ENCODE measurements at regions not wholly inside any gene's neighbourhood (a gene's known extent, or its start where the extent isn't known, plus 50 kb on each side); places are given as distances from the start of the nearest gene placed in this dataset.

- TF ChIP-seq, protein P1, sequence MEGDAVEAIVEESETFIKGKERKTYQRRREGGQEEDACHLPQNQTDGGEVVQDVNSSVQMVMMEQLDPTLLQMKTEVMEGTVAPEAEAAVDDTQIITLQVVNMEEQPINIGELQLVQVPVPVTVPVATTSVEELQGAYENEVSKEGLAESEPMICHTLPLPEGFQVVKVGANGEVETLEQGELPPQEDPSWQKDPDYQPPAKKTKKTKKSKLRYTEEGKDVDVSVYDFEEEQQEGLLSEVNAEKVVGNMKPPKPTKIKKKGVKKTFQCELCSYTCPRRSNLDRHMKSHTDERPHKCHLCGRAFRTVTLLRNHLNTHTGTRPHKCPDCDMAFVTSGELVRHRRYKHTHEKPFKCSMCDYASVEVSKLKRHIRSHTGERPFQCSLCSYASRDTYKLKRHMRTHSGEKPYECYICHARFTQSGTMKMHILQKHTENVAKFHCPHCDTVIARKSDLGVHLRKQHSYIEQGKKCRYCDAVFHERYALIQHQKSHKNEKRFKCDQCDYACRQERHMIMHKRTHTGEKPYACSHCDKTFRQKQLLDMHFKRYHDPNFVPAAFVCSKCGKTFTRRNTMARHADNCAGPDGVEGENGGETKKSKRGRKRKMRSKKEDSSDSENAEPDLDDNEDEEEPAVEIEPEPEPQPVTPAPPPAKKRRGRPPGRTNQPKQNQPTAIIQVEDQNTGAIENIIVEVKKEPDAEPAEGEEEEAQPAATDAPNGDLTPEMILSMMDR (IDR thresholded peaks at IDR 0.05) = no peak
- TF ChIP-seq EP300 (IDR thresholded peaks at IDR 0.05) = no peak
These were observed 279.4 kb upstream of the TLE3 start for GRCh38 chr15:70376929-70377691.
